ENCODE measurements at regions not wholly inside any gene's neighbourhood (a gene's known extent, or its start where the extent isn't known, plus 50 kb on each side); places are given as distances from the start of the nearest gene placed in this dataset.
"Not testable (repeated sequence)": the region's sequence is repeated elsewhere in the genome, so short reads cannot be mapped to it uniquely, and the experiment has no call there.

GRCh38 chr6:169088762-169089161 is 164.9 kb downstream of the THBS2 start:
- 53% methylated on average over 2 of the region's 2 CpGs for WGBS (ENCODE audit: low lambda C conversion rate)
- POLR2A ChIA-PET = no interaction called here
- Histone ChIP-seq H3K9ac (no peak overlapping the region), H3K4me1 (ENCODE audit: control insufficient read depth in 1 of 2, insufficient read depth in 2 of 2, low read depth in 1 of 2, low read length in 1 of 2) (no peaks in the 10 kb centered on the region), H4K20me1 (ENCODE audit: insufficient read depth) (no peaks in the 10 kb centered on the region), H3K4me2 (no peak overlapping the region), H3K27ac (ENCODE audit: low read depth in 2 of 2, low read length in 1 of 2) (no peak overlapping the region), H3K9me2 (no peaks in the 10 kb centered on the region), H2AFZ (ENCODE audit: low read depth) (no peak overlapping the region), H3F3A (replicated peaks; ENCODE audit: insufficient read depth) (no peaks in the 10 kb centered on the region), H3K79me2 (ENCODE audit: insufficient read depth) (no peaks in the 10 kb centered on the region), H3K4me3 (ENCODE audit: low read depth in 2 of 2, low read length in 1 of 2) (no peak overlapping the region), H3K9me3 (0 out of 2 replicates have a peak, but pooled peaks cover 3% of the 10 kb centered on the region), H3K27me3 (ENCODE audit: insufficient read depth) (no peaks in the 10 kb centered on the region), H3K36me3 (replicated peaks in 1 of 2; ENCODE audit: control insufficient read depth in 1 of 2, insufficient read depth in 2 of 2, low read length in 1 of 2) (no peaks in the 10 kb centered on the region)
- CTCF ChIA-PET = no interaction called here
- no peak for DNase-seq
- TF ChIP-seq POLR2AphosphoS5 (IDR thresholded peaks at IDR 0.05; ENCODE audit: low read depth, low read length) (no peak), SMC3 (IDR thresholded peaks at IDR 0.05; ENCODE audit: low read depth, low read length) (no peak)

DNA sequence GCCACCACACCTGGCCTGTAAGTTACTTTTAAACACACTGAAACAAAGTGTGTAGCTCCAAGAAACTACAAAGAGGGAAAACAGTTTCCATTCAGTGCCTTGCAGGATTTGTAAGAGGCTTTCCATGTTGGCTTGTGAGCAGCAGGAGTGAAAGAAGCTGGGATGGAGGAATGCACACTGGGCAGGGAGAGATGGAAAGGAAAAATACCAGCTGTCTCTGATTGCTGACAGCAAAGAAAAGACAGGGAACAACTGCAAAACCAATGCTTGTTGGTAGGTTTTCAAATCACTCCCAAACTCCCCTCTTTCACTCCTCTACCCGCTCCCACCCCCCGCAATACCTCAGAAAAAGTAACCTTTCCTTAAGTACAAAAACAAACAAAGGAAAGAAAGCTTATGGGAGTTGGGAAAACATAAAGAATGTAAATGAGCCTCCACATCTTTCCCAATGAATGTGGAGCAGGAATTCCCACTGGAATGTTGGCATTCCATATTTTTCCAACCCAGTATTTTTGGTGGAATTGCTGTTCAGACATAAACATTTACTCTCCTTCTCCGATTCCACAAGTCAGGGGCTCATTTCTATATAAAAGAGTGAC is 166.1 kb downstream of the THBS2 start:
- WGBS (ENCODE audit: low lambda C conversion rate) = 65% methylated on average over 3 of the region's 3 CpGs
- CTCF ChIA-PET = no interaction called here

DNA sequence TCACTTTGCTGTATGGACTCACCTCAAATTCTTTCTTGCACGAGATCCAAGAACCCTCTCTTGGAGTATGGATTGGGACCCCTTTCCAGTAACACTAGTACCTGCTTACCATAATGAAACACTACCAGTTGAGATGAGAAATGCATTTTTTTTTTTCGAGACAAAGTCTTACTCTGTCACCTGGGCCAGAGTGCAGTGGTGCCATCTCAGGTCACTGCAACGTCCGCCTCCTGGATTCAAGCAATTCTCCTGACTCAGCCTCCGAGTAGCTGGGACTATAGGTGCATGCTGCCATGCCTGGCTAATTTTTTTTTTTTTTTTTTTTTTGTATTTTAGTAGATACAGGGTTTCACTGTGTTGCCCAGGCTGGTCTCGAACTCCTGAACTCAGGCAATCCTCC is 167.0 kb downstream of the THBS2 start:
- H2AFZ ChIP-seq (ENCODE audit: low read depth); H4K20me1 ChIP-seq (ENCODE audit: insufficient read depth); H3K27ac ChIP-seq (ENCODE audit: low read depth in 2 of 2, low read length in 1 of 2); H3K27me3 ChIP-seq (ENCODE audit: insufficient read depth); H3K9ac ChIP-seq; POLR2A ChIA-PET; CTCF ChIA-PET; H3K4me1 ChIP-seq (ENCODE audit: control insufficient read depth in 1 of 2, insufficient read depth in 2 of 2, low read depth in 1 of 2, low read length in 1 of 2); H3K79me2 ChIP-seq (ENCODE audit: insufficient read depth); H3F3A ChIP-seq (replicated peaks; ENCODE audit: insufficient read depth); H3K9me2 ChIP-seq; H3K4me3 ChIP-seq (ENCODE audit: low read depth in 2 of 2, low read length in 1 of 2); H3K36me3 ChIP-seq (replicated peaks in 1 of 2; ENCODE audit: control insufficient read depth in 1 of 2, insufficient read depth in 2 of 2, low read length in 1 of 2); H3K9me3 ChIP-seq; H3K4me2 ChIP-seq; DNase-seq: not testable (repeated sequence)
- 61% methylated on average over 6 of the region's 6 CpGs for WGBS (ENCODE audit: low lambda C conversion rate)

More for the DNA sequence above, 166.1 kb downstream of the THBS2 start:
- Histone ChIP-seq H2AFZ (ENCODE audit: low read depth) (no peak overlapping the region), H4K20me1 (ENCODE audit: insufficient read depth) (no peaks in the 10 kb centered on the region), H3K79me2 (ENCODE audit: insufficient read depth) (no peaks in the 10 kb centered on the region), H3K4me1 (ENCODE audit: control insufficient read depth in 1 of 2, insufficient read depth in 2 of 2, low read depth in 1 of 2, low read length in 1 of 2) (no peaks in the 10 kb centered on the region), H3K9ac (no peak overlapping the region), H3K9me3 (0 out of 2 replicates have a peak, but pooled peaks cover 3% of the 10 kb centered on the region), H3K27me3 (ENCODE audit: insufficient read depth) (no peaks in the 10 kb centered on the region), H3F3A (replicated peaks; ENCODE audit: insufficient read depth) (no peaks in the 10 kb centered on the region), H3K4me3 (ENCODE audit: low read depth in 2 of 2, low read length in 1 of 2) (no peak overlapping the region), H3K9me2 (no peaks in the 10 kb centered on the region), H3K4me2 (no peak overlapping the region), H3K36me3 (replicated peaks in 1 of 2; ENCODE audit: control insufficient read depth in 1 of 2, insufficient read depth in 2 of 2, low read length in 1 of 2) (no peaks in the 10 kb centered on the region), H3K27ac (ENCODE audit: low read depth in 2 of 2, low read length in 1 of 2) (no peak overlapping the region)
- DNase-seq = no peak
- POLR2A ChIA-PET = no interaction called here
- TF ChIP-seq, protein P1, sequence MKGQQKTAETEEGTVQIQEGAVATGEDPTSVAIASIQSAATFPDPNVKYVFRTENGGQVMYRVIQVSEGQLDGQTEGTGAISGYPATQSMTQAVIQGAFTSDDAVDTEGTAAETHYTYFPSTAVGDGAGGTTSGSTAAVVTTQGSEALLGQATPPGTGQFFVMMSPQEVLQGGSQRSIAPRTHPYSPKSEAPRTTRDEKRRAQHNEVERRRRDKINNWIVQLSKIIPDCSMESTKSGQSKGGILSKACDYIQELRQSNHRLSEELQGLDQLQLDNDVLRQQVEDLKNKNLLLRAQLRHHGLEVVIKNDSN (IDR thresholded peaks at IDR 0.05; ENCODE audit: borderline replicate concordance, low read depth) = no peak
- TF ChIP-seq SMC3 (IDR thresholded peaks at IDR 0.05; ENCODE audit: low read depth, low read length) (no peak), EZH2phosphoT487 (IDR thresholded peaks at IDR 0.05; ENCODE audit: borderline replicate concordance, low read depth) (no peak), GABPA (IDR thresholded peaks at IDR 0.05; ENCODE audit: low read depth) (no peak), MXI1 (IDR thresholded peaks at IDR 0.05; ENCODE audit: low read depth, low read length) (no peak), SIN3A (IDR thresholded peaks at IDR 0.05; ENCODE audit: borderline replicate concordance, low read depth, low read length) (no peak), TCF12 (IDR thresholded peaks at IDR 0.05) (no peak), FOSL2 (IDR thresholded peaks at IDR 0.05; ENCODE audit: borderline replicate concordance, low read depth) (no peak), IRF3 (IDR thresholded peaks at IDR 0.05; ENCODE audit: low read depth, low read length) (no peak), GATA2 (CRISPR knock-in tag; IDR thresholded peaks at IDR 0.05) (no peak), EP300 (IDR thresholded peaks at IDR 0.05; ENCODE audit: borderline replicate concordance in 1 of 2, low read depth in 1 of 2, low read length in 1 of 2) (no peak), TEAD4 (IDR thresholded peaks at IDR 0.05; ENCODE audit: borderline replicate concordance, insufficient read depth) (no peak), YY1 (IDR thresholded peaks at IDR 0.05; ENCODE audit: low read depth) (no peak), NFIC (IDR thresholded peaks at IDR 0.05; ENCODE audit: borderline replicate concordance) (no peak), RCOR1 (IDR thresholded peaks at IDR 0.05; ENCODE audit: low read length) (no peak), JUND (IDR thresholded peaks at IDR 0.05) (no peak)
- TF ChIP-seq, protein P2, sequence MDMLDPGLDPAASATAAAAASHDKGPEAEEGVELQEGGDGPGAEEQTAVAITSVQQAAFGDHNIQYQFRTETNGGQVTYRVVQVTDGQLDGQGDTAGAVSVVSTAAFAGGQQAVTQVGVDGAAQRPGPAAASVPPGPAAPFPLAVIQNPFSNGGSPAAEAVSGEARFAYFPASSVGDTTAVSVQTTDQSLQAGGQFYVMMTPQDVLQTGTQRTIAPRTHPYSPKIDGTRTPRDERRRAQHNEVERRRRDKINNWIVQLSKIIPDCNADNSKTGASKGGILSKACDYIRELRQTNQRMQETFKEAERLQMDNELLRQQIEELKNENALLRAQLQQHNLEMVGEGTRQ (IDR thresholded peaks at IDR 0.05; ENCODE audit: borderline replicate concordance, low read depth, low read length) = no peak
